ENCODE measurements at regions not wholly inside any gene's neighbourhood (a gene's known extent, or its start where the extent isn't known, plus 50 kb on each side); places are given as distances from the start of the nearest gene placed in this dataset.

DNA sequence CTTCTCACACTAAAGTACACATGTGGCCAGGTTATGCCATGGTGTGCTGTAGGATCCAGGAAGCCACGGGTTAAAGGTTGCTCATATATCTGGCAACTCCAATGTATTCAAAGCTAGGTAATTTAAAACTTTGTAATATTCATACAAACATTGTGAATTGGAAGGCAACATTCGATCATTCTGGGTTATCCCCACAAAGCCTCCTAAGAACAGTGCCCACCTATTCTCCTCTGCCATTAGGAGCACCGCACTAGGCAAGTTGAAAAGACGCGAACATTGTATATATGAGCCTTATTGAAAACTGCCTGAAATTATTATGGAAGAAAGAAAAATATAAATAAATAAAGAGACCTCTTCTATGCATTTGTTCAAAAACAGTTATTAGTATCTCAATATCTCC, 228.2 kb downstream of the IGSF11 start:
- TF ChIP-seq NFRKB (IDR thresholded peaks at IDR 0.05) (no peak), FOXA1 (IDR thresholded peaks at IDR 0.05) (no peak)
